HuH-7.5 (cell line): ENCODE measurements at regions not wholly inside any gene's neighbourhood (a gene's known extent, or its start where the extent isn't known, plus 50 kb on each side); places are given as distances from the start of the nearest gene placed in this dataset.
A peak's percentile ranks its signal among the peaks of the same experiment; 100 is the strongest.
"Not testable (repeated sequence)": the region's sequence is repeated elsewhere in the genome, so short reads cannot be mapped to it uniquely, and the experiment has no call there.

Experiments
- DNase-seq: peaks from one replicate; pipeline ENCODE4 v3.0.0; 2011; ENCODE audit warnings: low spot score

- DNase-seq: not testable (repeated sequence)
Observed at GRCh38 chr1:95297906-95298305, 63.9 kb downstream of the RWDD3 start.

GRCh38 chr1:95301091-95301490 lies 67.1 kb downstream of the RWDD3 start:
- DNase-seq: no peak

GRCh38 chr1:95301614-95302013 lies 67.6 kb downstream of the RWDD3 start:
- DNase-seq: no peak

DNA sequence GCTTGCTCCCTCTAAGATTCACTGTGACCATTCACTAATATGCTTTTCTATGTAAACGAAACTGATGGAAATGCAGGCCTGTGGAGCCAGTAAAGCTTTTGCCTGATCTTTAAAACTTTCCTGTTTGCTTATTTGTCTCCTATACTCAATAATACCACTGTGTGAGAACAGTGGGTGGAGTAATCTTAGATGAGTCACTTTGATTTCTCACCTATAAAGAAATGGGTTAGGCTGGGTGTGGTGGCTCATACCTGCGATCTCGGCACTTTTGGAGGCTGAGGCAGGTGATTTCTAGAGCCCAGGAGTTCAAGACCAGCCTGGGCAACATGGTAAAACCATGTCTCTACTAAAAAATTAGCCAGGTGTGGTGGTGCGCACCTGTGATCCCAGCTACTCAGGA lies 70.8 kb downstream of the RWDD3 start:
- DNase-seq: no peak

- no peak for DNase-seq
Observed at GRCh38 chr1:95308276-95309030, 74.4 kb downstream of the RWDD3 start.

DNA sequence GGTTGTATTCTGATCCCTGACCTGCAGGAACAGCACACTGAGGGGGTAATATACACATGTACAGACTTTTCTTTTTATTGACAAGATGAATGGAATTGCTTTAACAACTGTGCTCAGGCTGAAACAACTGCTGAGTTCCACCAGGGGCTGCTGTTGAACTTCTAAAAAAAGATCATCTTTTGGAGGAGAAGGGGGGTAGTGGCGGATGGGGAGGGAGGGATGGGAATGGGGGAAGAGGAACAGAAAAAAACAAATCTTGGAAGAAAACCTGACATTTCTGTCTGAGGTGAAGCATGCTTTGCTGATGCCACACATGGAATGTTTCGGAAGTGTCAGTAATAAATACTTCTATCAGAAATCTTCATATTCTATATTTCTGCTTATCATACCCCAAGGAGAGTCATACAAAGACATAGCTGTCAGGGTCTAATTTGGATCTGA lies 75.0 kb downstream of the RWDD3 start:
- peak; percentile 29 for DNase-seq

GRCh38 chr1:95311014-95311413 lies 77.0 kb downstream of the RWDD3 start:
- DNase-seq: no peak

- DNase-seq: no peak
Observed at GRCh38 chr1:95311762-95312161, 77.8 kb downstream of the RWDD3 start.

GRCh38 chr1:95312181-95312580 lies 78.2 kb downstream of the RWDD3 start:
- DNase-seq: no peak

GRCh38 chr1:95313527-95313926 lies 79.5 kb downstream of the RWDD3 start:
- DNase-seq: no peak

DNA sequence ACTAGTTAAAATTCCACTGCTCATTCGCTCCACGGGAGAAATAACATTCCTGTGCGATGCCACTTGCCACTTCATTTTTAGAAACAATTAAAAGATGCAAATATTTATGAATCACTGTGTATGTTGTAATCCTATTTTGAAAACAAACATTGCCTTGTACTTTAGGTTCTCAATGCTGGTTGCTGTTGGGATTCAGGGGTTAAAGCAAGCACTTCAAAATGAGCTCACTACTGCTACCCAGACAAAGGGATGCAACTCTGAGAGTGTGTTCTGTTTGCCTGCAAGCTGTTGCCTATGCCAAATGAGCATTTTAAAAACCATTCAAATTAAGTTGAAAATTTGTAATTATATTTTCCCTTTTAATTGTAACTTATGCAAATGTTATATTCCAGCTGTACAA lies 87.5 kb downstream of the RWDD3 start:
- no peak for DNase-seq

- no peak for DNase-seq
Observed at GRCh38 chr1:95323123-95323522, 89.1 kb downstream of the RWDD3 start.

DNA sequence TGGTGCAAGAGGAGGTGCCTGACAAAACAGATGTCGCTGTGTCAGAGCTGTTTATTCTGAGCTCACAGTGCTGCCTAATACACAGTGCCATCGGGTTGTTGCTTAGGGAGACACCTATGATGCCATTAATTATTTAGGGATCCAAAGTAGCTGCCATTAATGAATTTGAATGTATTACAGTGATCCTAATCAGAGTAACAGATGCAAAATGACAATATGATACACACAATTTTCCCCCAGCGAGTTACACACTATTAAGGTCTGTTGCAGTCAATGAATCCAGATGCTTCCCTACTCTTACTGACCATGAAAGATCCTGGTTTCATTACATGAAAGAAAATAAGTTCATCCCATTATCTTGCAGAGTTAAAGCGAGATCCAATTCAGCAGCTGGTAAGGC lies 91.3 kb downstream of the RWDD3 start:
- no peak for DNase-seq

DNA sequence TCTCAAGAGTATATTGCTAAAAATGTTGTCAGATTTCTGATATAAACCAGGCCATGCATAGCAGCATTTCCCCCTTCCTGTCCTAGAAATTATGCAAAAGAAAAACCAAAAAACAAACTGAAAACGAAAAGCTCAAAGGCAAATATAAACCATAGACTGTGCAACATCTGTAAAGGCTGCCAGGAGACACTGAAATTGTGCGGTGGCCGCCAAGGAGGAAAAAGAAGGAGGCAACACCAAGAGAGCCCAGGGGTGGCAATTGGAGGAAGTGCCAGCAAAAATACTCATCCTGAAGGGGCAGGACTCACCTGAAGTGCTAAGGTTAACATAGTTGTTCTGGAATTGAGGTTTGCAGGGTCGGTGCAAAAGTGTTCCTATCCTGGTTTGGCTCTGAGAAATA lies 92.0 kb downstream of the RWDD3 start:
- DNase-seq: no peak

DNA sequence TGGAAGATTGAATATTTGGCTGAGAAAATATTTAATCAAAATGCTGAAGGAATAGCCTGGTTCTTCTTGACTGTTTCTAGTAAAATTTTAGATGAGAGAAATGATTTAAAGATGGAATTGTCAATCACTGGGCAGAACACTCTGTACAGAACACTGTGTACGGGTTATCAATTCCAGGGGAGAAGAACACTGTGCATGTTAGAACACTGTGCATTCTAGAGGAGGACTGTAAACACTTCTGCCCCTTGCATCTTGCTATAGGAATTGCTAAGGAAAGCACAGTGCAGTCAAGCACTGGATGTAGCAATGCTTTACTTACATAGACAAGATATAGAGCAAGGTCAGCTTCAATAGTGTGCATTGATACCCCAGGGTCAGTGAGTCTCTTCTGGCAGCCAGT lies 98.7 kb downstream of the RWDD3 start:
- DNase-seq: no peak

GRCh38 chr1:95339377-95339776 lies 105.4 kb downstream of the RWDD3 start:
- DNase-seq: no peak

GRCh38 chr1:95340061-95340460 lies 106.1 kb downstream of the RWDD3 start:
- DNase-seq: no peak

GRCh38 chr1:95352767-95353166 lies 118.8 kb downstream of the RWDD3 start:
- DNase-seq: no peak

GRCh38 chr1:95353194-95353593 lies 119.2 kb downstream of the RWDD3 start:
- DNase-seq: no peak

DNA sequence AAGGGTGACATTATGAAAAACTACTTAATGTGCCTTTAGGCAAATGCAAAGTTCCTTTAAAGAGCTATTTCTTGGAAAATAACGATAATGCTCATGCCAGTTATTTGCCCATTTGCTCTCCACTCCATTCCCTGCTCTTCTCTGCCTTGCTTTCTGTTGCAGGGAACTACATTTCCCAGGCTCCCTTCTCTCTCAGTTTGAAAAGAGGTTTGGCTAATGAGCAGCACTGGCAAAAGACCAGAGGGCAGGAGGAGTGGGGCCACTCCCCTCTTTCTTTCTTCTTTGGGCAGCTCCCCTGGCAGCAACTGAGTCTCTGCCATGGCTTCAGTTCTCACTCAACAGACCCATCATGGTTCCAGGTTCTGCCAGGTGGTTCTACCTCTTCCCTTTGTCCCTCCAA lies 130.5 kb downstream of the RWDD3 start:
- DNase-seq: no peak

GRCh38 chr1:95366498-95366897 lies 132.5 kb downstream of the RWDD3 start:
- no peak for DNase-seq

- no peak for DNase-seq
Observed at GRCh38 chr1:95368178-95368577, 134.2 kb downstream of the RWDD3 start.

DNA sequence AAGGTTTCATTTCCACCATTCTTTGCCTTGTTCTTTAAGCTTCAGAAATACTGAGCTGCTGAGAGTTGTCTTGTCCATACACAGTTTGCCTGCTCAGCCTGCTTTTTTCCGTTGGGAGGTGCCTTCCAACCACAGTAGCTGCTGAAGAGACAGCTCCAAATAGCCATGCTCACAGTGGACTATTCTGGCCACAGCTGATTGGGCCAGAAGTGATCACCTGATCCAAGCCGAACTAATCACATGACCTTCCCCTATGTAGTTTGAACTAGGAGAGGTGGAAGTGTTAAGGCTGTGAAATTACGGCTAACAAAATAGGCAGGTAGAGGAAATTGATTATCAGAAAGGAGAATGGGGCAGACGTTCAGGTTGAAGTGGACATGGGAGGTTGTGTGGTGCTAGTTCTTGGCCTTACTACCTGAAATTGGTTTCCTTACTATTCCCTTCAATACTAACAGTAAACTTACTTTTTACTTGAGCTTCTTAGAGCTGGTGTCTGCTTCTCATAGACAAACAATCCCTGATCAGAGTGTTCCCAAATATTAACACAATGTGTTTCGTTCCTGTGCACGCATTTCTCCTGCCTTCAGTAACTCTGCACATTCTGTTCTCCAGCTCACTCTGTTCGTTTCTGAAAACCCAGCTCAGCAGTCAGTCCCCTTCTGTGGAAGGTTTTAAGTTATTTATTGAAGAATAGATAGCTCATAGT lies 136.1 kb downstream of the RWDD3 start:
- DNase-seq: no peak
